Suprapubic skin (tissue), 4 donors: ENCODE measurements at regions not wholly inside any gene's neighbourhood (a gene's known extent, or its start where the extent isn't known, plus 50 kb on each side); places are given as distances from the start of the nearest gene placed in this dataset.

Experiments used
- DNase-seq, 2 donors: peaks; one replicate each; pipeline ENCODE4 v3.0.0-alpha.2; 2019; ENCODE audit warnings: low spot score in 2 of 2
- H3K27ac ChIP-seq: fragments of 200-600 bp; sonication (generic); one replicate; pipeline ENCODE4 v1.5.1; 2019
- H3K27me3 ChIP-seq: fragments of 200-600 bp; sonication (generic); one replicate; pipeline ENCODE4 v1.5.1; 2019
- H3K36me3 ChIP-seq: fragments of 200-600 bp; sonication (generic); one replicate; pipeline ENCODE4 v1.5.1; 2019
- H3K4me1 ChIP-seq: fragments of 200-600 bp; sonication (generic); one replicate; pipeline ENCODE4 v1.5.1; 2019
- H3K4me3 ChIP-seq: fragments of 200-600 bp; sonication (generic); one replicate; pipeline ENCODE4 v1.5.1; 2019; ENCODE audit warnings: mild to moderate bottlenecking
- H3K9me3 ChIP-seq: fragments of 200-600 bp; sonication (generic); one replicate; pipeline ENCODE4 v1.5.1; 2019
- CTCF ChIP-seq, 2 donors: fragments of 200-600 bp in 1 of 2; fragments of 450-650 bp in 1 of 2; sonication (generic) in 1 of 2; IDR thresholded peaks; one replicate each; pipeline ENCODE4 v1.5.1; 2016 to 2019; ENCODE audit warnings: antibody characterized with exemption in 2 of 2, mild to moderate bottlenecking in 1 of 2, moderate library complexity in 1 of 2
- EP300 ChIP-seq: sonication (generic); formaldehyde crosslinking; IDR thresholded peaks from one replicate; pipeline ENCODE4 v1.6.1; 2017; ENCODE audit warnings: antibody characterized with exemption
- POLR2A ChIP-seq, 2 donors: fragments of 450-650 bp; IDR thresholded peaks; one replicate each; pipeline ENCODE4 v1.6.1; 2017; ENCODE audit warnings: antibody characterized with exemption in 2 of 2, mild to moderate bottlenecking in 2 of 2, moderate library complexity in 2 of 2
- POLR2AphosphoS5 ChIP-seq, 3 donors: sonication (generic); formaldehyde crosslinking; IDR thresholded peaks; one replicate each; pipeline ENCODE4 v1.6.1; 2017; ENCODE audit warnings: antibody characterized with exemption in 3 of 3
- WGBS: methylation state at CpG from one replicate; pipeline ENCODE4 v1.1.5; 2018; 5-methylcytosine and 5-hydroxymethylcytosine counted together

- no peak overlapping the region for H3K27ac ChIP-seq
- 81% methylated on average over 2 of the region's 2 CpGs for WGBS
- TF ChIP-seq POLR2A (IDR thresholded peaks at IDR 0.05), result no peak
- no peak for TF ChIP-seq POLR2AphosphoS5 (IDR thresholded peaks at IDR 0.05)
- TF ChIP-seq EP300, result no peak
- TF ChIP-seq CTCF (IDR thresholded peaks at IDR 0.05), result no peak
- no peaks in the 10 kb centered on the region for H3K36me3 ChIP-seq
- H3K4me3 ChIP-seq, result no peak overlapping the region
- no peaks in the 10 kb centered on the region for H3K27me3 ChIP-seq
- no peak for DNase-seq
- no peaks in the 10 kb centered on the region for H3K4me1 ChIP-seq
- no peaks in the 10 kb centered on the region for H3K9me3 ChIP-seq
Observed at GRCh38 chr2:165033402-165033801, 78.1 kb upstream of the SLC38A11 start.

- no peaks in the 10 kb centered on the region for H3K36me3 ChIP-seq
- WGBS, result 61% methylated on average over 2 of the region's 2 CpGs
- H3K4me1 ChIP-seq, result no peaks in the 10 kb centered on the region
- TF ChIP-seq EP300 (no peak), CTCF (IDR thresholded peaks at IDR 0.05) (no peak), POLR2AphosphoS5 (IDR thresholded peaks at IDR 0.05) (no peak), POLR2A (IDR thresholded peaks at IDR 0.05) (no peak)
- H3K27me3 ChIP-seq, result no peaks in the 10 kb centered on the region
- DNase-seq, result no peak
- no peak overlapping the region for H3K27ac ChIP-seq
- H3K4me3 ChIP-seq, result no peak overlapping the region
- H3K9me3 ChIP-seq, result no peaks in the 10 kb centered on the region
Observed at GRCh38 chr2:165032559-165032958, 77.2 kb upstream of the SLC38A11 start.

- DNase-seq, result no peak
- no peaks in the 10 kb centered on the region for H3K4me1 ChIP-seq
- no peak overlapping the region for H3K27ac ChIP-seq
- 61% methylated on average over 3 of the region's 3 CpGs for WGBS
- TF ChIP-seq EP300 (no peak), CTCF (IDR thresholded peaks at IDR 0.05) (no peak), POLR2AphosphoS5 (IDR thresholded peaks at IDR 0.05) (no peak), POLR2A (IDR thresholded peaks at IDR 0.05) (no peak)
- H3K27me3 ChIP-seq, result no peaks in the 10 kb centered on the region
- H3K36me3 ChIP-seq, result no peaks in the 10 kb centered on the region
- no peaks in the 10 kb centered on the region for H3K9me3 ChIP-seq
- H3K4me3 ChIP-seq, result no peak overlapping the region
Observed at GRCh38 chr2:165024199-165024598, 68.9 kb upstream of the SLC38A11 start.

GRCh38 chr2:165022781-165023180 lies 67.5 kb upstream of the SLC38A11 start:
- TF ChIP-seq EP300 (no peak), POLR2A (IDR thresholded peaks at IDR 0.05) (no peak), CTCF (IDR thresholded peaks at IDR 0.05) (no peak), POLR2AphosphoS5 (IDR thresholded peaks at IDR 0.05) (no peak)
- Histone ChIP-seq H3K4me1 (no peaks in the 10 kb centered on the region), H3K27me3 (no peaks in the 10 kb centered on the region), H3K9me3 (no peaks in the 10 kb centered on the region), H3K36me3 (no peaks in the 10 kb centered on the region), H3K27ac (no peak overlapping the region), H3K4me3 (no peak overlapping the region)
- WGBS, result 88% methylated on average over 6 of the region's 6 CpGs
- no peak for DNase-seq

- H3K27ac ChIP-seq, result no peak overlapping the region
- no peak for DNase-seq
- H3K27me3 ChIP-seq, result no peaks in the 10 kb centered on the region
- no peaks in the 10 kb centered on the region for H3K36me3 ChIP-seq
- WGBS, result 51% methylated on average over 8 of the region's 8 CpGs
- H3K9me3 ChIP-seq, result no peaks in the 10 kb centered on the region
- no peak overlapping the region for H3K4me3 ChIP-seq
- H3K4me1 ChIP-seq, result peaks cover 8% of the 10 kb centered on the region
- TF ChIP-seq EP300, result no peak
- no peak for TF ChIP-seq POLR2A (IDR thresholded peaks at IDR 0.05)
- TF ChIP-seq POLR2AphosphoS5 (IDR thresholded peaks at IDR 0.05), result no peak
- TF ChIP-seq CTCF (IDR thresholded peaks at IDR 0.05), result no peak
Observed at GRCh38 chr2:165017966-165018596, 62.8 kb upstream of the SLC38A11 start.
